PC-3 (cell line): ENCODE measurements at regions not wholly inside any gene's neighbourhood (a gene's known extent, or its start where the extent isn't known, plus 50 kb on each side); places are given as distances from the start of the nearest gene placed in this dataset.

Experiments
- ATAC-seq: fragments of 200-7000 bp; cut with Tn5 transposase; 2 replicates; pipeline ENCODE4 v1.9.1; 2020; ENCODE audit warnings: mild to moderate bottlenecking, moderate library complexity
- BruUV-seq: library from RNA; stranded (reverse); fragments of 400-500 nt; replicated peaks from 2 replicates; lab custom pipeline; 2021; lab: Mats Ljungman, UMichigan
- CTCF ChIA-PET: fragments of 300-600 bp; sonication (Branson Sonifier 250); formaldehyde crosslinking; loops from one replicate; lab custom pipeline; 2022; ENCODE audit warnings: antibody characterized with exemption; lab: Charles Lee
- POLR2A ChIA-PET: fragments of 300-600 bp; sonication (Branson Sonifier 250); formaldehyde crosslinking; loops from one replicate; lab custom pipeline; 2022; ENCODE audit warnings: antibody characterized with exemption; ENCODE audit not compliant: unreplicated experiment; lab: Charles Lee
- DNase-seq: peaks from one replicate; pipeline ENCODE4 v3.0.0-alpha.2; 2015
- H2AFZ ChIP-seq: fragments of 300-600 bp; sonication (generic); 2 replicates; pipeline ENCODE4 v1.6.0; 2016; ENCODE audit warnings: antibody characterized with exemption, low read length
- H3F3A ChIP-seq: fragments of 300-600 bp; sonication (generic); one replicate; pipeline ENCODE4 v1.6.0; 2017; ENCODE audit warnings: antibody characterized with exemption, low read length, control low read depth, mild to moderate bottlenecking; ENCODE audit not compliant: unreplicated experiment
- H3K27ac ChIP-seq: fragments of 300-600 bp; sonication (generic); 2 replicates; pipeline ENCODE4 v1.5.1; 2016; ENCODE audit warnings: mild to moderate bottlenecking, low read length
- H3K27me3 ChIP-seq: fragments of 300-600 bp; sonication (generic); 2 replicates; pipeline ENCODE4 v1.6.1; 2016; ENCODE audit warnings: low read length, mixed read lengths
- H3K36me3 ChIP-seq: fragments of 300-600 bp; sonication (generic); 2 replicates; pipeline ENCODE4 v1.6.1; 2016; ENCODE audit warnings: low read depth, mixed run types, low read length, mixed read lengths
- H3K4me1 ChIP-seq: fragments of 300-600 bp; sonication (generic); 2 replicates; pipeline ENCODE4 v1.5.1; 2016; ENCODE audit warnings: low read length; ENCODE audit not compliant: insufficient read depth
- H3K4me2 ChIP-seq: fragments of 300-600 bp; sonication (generic); 2 replicates; pipeline ENCODE4 v1.6.0; 2016; ENCODE audit warnings: low read length
- H3K4me3 ChIP-seq: fragments of 300-600 bp; sonication (generic); 2 replicates; pipeline ENCODE4 v1.5.1; 2016; ENCODE audit warnings: mild to moderate bottlenecking, low read length, mixed read lengths
- H3K79me2 ChIP-seq: fragments of 300-600 bp; sonication (generic); 2 replicates; pipeline ENCODE4 v1.6.1; 2017; ENCODE audit warnings: low read length, mixed read lengths
- H3K9ac ChIP-seq: fragments of 300-600 bp; sonication (generic); 2 replicates; pipeline ENCODE4 v1.6.0; 2016; ENCODE audit warnings: mild to moderate bottlenecking, low read length
- H3K9me2 ChIP-seq: fragments of 300-600 bp; sonication (generic); replicated peaks from 2 replicates; pipeline ENCODE4 v1.6.1; 2016; ENCODE audit warnings: mixed run types, low read length, mixed read lengths
- H3K9me3 ChIP-seq: fragments of 300-600 bp; sonication (generic); 2 replicates; pipeline ENCODE4 v1.6.1; 2016; ENCODE audit warnings: low read length, mixed read lengths
- H4K20me1 ChIP-seq: fragments of 300-600 bp; sonication (generic); 2 replicates; pipeline ENCODE4 v1.6.1; 2016; ENCODE audit warnings: low read length, mixed read lengths
- EZH2 ChIP-seq: fragments of 300-600 bp; sonication (generic); IDR thresholded peaks from one replicate; pipeline ENCODE4 v1.6.1; 2017; ENCODE audit warnings: antibody characterized with exemption, mild to moderate bottlenecking, low read length; ENCODE audit not compliant: unreplicated experiment
- EZH2phosphoT487 ChIP-seq: fragments of 300-600 bp; sonication (generic); IDR thresholded peaks from 2 replicates; pipeline ENCODE4 v1.6.1; 2018; ENCODE audit warnings: mild to moderate bottlenecking, antibody characterized with exemption, low read length, borderline replicate concordance
- intact Hi-C: fragments of 100-400 bp; cut with micrococcal nuclease; formaldehyde crosslinking; loops from 2 replicates; pipeline ENCODE4 v1.9.0; 2023
- TF ChIP-seq, protein P1 (sequence below): fragments of 300-600 bp; sonication (generic); conservative IDR thresholded peaks from 2 replicates; pipeline ENCODE4 v1.5.1; 2017; ENCODE audit warnings: antibody characterized with exemption, low read depth, mild to moderate bottlenecking, low read length

DNA sequence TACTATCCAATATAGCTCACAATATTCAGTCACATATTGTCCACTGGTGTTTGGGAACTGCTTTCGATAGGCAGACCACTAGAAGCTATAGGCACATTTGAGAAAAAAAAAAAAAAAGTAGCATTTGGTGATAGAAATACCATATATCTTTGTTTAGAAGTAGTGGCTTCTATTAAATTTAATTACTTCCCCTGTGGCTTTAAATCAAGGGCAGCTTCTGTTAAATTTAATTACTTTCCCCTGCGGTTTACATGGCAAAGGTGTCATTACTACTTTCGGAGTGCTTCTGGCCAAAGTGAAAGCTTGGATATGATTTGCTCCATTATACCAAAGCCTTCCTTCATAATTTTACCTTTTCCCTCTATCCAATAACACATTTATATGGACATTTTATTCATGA, 229.9 kb downstream of the TTLL7 start:
- ATAC-seq: no peak
- no peak for TF ChIP-seq EZH2
- TF ChIP-seq, protein P1, sequence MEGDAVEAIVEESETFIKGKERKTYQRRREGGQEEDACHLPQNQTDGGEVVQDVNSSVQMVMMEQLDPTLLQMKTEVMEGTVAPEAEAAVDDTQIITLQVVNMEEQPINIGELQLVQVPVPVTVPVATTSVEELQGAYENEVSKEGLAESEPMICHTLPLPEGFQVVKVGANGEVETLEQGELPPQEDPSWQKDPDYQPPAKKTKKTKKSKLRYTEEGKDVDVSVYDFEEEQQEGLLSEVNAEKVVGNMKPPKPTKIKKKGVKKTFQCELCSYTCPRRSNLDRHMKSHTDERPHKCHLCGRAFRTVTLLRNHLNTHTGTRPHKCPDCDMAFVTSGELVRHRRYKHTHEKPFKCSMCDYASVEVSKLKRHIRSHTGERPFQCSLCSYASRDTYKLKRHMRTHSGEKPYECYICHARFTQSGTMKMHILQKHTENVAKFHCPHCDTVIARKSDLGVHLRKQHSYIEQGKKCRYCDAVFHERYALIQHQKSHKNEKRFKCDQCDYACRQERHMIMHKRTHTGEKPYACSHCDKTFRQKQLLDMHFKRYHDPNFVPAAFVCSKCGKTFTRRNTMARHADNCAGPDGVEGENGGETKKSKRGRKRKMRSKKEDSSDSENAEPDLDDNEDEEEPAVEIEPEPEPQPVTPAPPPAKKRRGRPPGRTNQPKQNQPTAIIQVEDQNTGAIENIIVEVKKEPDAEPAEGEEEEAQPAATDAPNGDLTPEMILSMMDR: no peak
- no peak for TF ChIP-seq EZH2phosphoT487
- Histone ChIP-seq H2AFZ (no peak overlapping the region), H3K36me3 (no peaks in the 10 kb centered on the region), H3K4me1 (no peaks in the 10 kb centered on the region), H3K9ac (no peak overlapping the region), H3K4me3 (no peak overlapping the region), H3F3A (no peaks in the 10 kb centered on the region), H3K4me2 (no peak overlapping the region), H3K9me2 (no peaks in the 10 kb centered on the region), H3K27me3 (peaks cover 76% of the 10 kb centered on the region), H3K79me2 (no peaks in the 10 kb centered on the region), H3K9me3 (no peaks in the 10 kb centered on the region), H3K27ac (no peak overlapping the region), H4K20me1 (no peaks in the 10 kb centered on the region)
- intact Hi-C loops: no loop called here
- no peak for DNase-seq
- POLR2A ChIA-PET: no interaction called here
- CTCF ChIA-PET: no interaction called here
- no TSS peak for BruUV-seq

DNA sequence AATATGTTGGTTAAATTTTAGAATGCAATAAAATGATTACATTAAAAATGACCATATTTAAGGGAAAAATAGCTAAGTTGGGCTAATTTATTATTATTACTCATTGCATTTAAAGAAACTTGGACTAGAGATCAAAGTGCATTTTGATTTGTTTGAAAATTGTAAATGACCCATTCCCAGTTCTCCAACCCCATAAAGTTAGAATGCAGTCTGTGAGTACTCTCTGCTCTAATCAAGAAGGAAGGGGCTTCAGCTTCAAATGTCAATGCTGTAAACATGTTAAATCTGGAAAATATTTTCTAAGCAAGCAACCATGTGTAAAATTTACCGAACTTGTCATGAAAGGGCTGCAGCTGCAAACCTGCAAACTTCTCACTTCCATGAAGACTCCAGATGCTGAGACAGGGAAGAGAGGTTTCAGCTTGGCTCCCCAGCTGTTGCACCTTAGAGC, 232.7 kb downstream of the TTLL7 start:
- H3K9me3 ChIP-seq: no peaks in the 10 kb centered on the region
- no peak overlapping the region for H3K9ac ChIP-seq
- no peak for ATAC-seq
- H3K79me2 ChIP-seq: no peaks in the 10 kb centered on the region
- H3K27ac ChIP-seq: no peak overlapping the region
- BruUV-seq: no TSS peak
- no peak overlapping the region for H3K4me3 ChIP-seq
- no peaks in the 10 kb centered on the region for H3K9me2 ChIP-seq
- H3K36me3 ChIP-seq: no peaks in the 10 kb centered on the region
- CTCF ChIA-PET: no interaction called here
- intact Hi-C loops: no loop called here
- H3K4me2 ChIP-seq: no peak overlapping the region
- no peaks in the 10 kb centered on the region for H4K20me1 ChIP-seq
- H3K4me1 ChIP-seq: no peaks in the 10 kb centered on the region
- TF ChIP-seq EZH2 (no peak), EZH2phosphoT487 (no peak)
- TF ChIP-seq, protein P1: no peak
- H2AFZ ChIP-seq: no peak overlapping the region
- peaks cover 73% of the 10 kb centered on the region for H3K27me3 ChIP-seq
- no peak for DNase-seq
- POLR2A ChIA-PET: interaction anchor here (0.6 kb wide), 1 partner anchor 94 kb away, joined by 4 read pairs; no protein-coding TSS in a partner anchor
- H3F3A ChIP-seq: no peaks in the 10 kb centered on the region

DNA sequence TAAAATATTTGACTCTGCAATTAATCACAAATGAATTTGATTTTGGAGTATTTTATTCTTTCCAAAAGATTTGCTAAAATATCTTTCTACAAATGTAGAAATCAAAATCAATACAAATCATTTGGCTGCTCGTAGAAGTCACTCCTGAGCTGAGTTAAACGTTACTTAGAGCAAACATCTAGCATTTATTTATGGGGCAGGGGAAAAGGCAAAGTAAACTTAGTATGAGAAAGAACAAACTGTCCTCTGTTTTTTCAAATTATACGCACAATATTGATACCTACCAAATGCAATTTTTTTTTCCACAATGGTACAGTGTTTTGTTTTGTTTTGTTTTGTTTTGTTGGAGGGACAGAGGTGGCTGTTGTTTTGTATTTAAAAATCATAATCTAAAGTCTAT, 233.8 kb downstream of the TTLL7 start:
- peaks cover 82% of the 10 kb centered on the region for H3K27me3 ChIP-seq
- no peaks in the 10 kb centered on the region for H4K20me1 ChIP-seq
- H2AFZ ChIP-seq: no peak overlapping the region
- no peaks in the 10 kb centered on the region for H3K9me2 ChIP-seq
- no peak overlapping the region for H3K9ac ChIP-seq
- H3K4me2 ChIP-seq: no peak overlapping the region
- H3F3A ChIP-seq: no peaks in the 10 kb centered on the region
- ChIA-PET POLR2A (no interaction called here), CTCF (no interaction called here)
- no peak overlapping the region for H3K27ac ChIP-seq
- H3K79me2 ChIP-seq: no peaks in the 10 kb centered on the region
- DNase-seq (no peak), ATAC-seq (no peak)
- TF ChIP-seq EZH2phosphoT487 (no peak), EZH2 (no peak)
- TF ChIP-seq, protein P1: no peak
- H3K4me3 ChIP-seq: no peak overlapping the region
- no peaks in the 10 kb centered on the region for H3K4me1 ChIP-seq
- H3K9me3 ChIP-seq: no peaks in the 10 kb centered on the region
- H3K36me3 ChIP-seq: no peaks in the 10 kb centered on the region
- intact Hi-C loops: no loop called here
- BruUV-seq: no TSS peak
